Stimulated activated CD4-positive, alpha-beta T cell treated with anti-CD3 and anti-CD28 coated beads, TNF-alpha, amount 100 ng/mL, for 24 hours (primary cell): ENCODE measurements at regions not wholly inside any gene's neighbourhood (a gene's known extent, or its start where the extent isn't known, plus 50 kb on each side); places are given as distances from the start of the nearest gene placed in this dataset.

Experiments
- DNase-seq, 3 experiments: peaks; one replicate each; pipeline ENCODE4 v3.0.0-alpha.2; 2020; ENCODE audit warnings: low read depth in 3 of 3

DNA sequence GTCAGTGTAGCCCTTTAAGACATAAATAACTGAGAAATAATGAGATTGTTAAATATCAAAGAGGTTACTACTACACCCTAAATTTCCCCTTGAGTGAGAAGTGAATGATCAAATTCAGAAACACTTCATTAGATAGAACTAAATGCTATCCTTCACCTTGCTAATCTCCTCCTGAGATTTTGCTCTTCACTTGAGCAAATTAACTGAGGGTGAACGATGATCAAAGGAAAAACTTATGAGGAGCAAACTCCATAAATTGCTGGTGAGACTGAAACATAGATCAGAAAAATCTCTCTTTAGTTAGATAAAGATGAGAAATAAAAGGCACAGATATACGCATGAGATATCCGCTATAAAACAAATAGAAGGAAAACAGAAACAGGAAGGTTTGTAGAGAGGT lies 63.1 kb upstream of the TANC1 start:
- no peak for DNase-seq

DNA sequence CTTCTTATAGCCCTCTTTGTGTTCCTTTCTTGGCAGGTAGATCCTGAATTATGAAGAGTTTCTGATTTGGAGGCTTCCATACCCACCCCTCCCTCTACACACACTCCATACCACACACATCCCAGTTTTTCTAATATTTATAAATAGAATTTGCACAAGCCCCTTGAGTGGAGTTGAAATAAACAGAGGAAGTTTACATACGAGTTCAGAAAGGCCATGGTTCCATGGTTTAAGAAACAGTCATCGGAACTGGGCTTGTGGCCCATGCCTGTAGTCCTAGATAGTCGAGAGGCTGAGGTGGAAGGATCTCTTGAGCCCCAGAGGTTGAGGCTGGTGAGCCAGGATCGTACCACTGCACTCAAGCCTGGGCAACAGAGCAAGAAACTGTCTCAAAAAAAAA lies 62.7 kb upstream of the TANC1 start:
- no peak for DNase-seq

DNA sequence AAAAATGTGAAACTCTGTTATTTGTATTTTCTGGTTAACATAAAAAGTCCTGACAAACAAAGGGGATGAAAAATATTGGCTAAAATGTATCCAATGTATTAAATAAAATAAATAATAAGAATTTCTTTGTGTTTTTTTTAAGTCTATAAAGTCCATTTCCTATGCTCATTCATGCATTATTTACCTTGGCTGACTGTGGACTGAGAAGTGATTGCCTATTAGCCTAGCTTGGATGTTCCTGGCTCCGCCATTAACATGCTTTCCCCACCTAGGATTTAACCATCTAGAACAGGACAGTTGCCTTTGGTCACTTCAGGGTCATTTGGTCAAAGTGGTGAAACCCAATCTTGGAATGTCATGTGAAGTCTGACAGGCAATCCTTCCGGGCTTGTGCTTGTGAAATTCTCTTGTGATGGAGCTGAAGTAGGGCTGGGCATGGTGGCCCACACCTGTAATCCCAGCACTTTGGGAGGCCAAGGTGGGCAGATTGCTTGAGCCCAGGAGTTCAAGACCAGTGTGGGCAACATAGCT lies 60.4 kb upstream of the TANC1 start:
- DNase-seq: no peak

DNA sequence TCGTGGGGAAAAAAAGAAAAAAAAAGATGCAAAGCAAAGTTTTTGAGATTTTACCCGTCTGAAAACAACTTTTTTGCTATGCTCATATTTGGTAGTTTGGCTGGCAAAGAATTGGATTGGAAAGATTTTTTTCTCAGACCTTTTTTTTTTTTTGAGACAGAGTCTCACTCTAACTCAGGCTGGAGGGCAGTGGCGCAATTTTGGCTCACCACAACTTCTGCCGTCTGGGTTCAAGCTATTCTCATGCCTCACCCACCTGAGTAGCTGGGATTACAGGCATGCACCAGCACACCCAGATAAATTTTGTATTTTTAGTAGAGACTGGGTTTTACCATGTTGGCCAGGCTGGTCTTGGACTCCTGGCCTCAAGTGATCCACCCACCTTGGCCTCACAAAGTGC lies 56.3 kb upstream of the TANC1 start:
- DNase-seq: no peak

DNA sequence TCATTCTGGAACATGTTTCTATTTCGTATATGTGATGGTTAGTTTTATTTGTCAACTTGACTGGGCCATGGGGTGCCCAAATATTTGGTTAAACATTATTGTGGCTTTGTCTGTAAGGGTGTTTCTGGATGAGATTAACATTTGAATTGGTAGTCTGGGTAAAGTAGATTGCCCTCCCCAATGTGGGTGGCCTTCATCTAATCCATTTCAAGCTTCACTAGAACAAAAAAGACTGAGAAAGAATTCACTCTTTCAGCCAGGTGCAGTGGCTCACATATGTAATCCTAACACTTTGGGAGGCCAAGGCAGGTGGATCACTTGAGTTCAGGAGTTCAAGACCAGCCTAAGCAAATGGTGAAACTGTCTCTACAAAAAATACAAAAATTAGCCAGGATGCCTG lies 55.7 kb upstream of the TANC1 start:
- no peak for DNase-seq

DNA sequence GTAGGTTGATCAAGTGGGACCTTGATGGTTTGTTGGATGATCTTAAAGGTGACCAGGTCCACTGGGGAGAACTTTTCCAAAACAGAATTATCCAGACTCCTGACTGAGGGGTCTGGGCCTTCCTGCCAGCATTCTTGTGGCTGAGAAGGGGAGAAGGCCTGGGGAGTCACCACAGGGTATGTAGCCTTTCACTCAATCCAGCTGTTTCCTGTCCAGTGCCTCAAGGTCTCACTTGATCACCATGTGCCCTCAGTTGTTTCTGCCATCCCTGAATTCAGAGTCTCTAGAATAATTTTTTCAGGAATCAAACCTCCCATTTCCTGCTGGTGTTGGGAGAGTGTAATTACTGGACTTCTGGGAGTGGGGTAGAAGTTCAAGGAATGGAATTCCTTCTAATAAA lies 54.4 kb upstream of the TANC1 start:
- no peak for DNase-seq

DNA sequence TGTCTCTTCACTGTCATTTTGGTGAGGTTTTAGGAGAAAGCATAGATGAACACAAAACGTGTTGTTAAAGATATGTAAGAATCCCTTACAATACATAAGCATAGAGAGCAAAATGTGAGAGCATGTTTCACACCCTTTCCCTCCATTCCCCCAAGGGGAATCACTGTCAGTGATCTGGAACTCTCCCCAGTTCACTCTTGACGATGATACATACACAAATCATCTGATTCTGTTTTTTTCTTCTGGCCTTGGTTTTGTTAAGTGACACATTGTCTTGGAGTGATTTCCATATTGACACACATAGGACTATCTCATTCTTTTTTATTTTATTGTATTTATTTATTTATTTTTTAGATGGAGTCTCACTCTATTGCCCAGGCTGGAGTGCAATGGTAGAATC lies 53.7 kb upstream of the TANC1 start:
- no peak for DNase-seq

DNA sequence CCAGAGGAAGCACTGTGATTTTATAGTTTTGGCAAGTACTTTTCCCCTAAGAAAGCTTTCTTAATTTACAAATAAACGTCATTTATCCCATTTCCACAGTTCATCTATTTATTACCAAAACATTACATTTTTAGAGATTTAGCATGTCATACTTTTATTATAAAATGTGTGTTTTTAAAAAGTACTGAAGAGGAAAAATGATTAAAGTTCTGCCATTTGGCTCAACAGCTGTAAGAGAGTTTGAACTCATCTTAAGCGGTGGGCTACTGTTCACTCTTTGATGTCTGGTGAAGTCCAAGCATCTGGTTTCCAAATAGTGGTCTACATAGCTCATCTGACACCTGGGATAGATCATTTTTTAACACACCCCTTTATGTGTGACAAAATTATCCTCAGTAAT lies 51.3 kb upstream of the TANC1 start:
- DNase-seq: no peak

DNA sequence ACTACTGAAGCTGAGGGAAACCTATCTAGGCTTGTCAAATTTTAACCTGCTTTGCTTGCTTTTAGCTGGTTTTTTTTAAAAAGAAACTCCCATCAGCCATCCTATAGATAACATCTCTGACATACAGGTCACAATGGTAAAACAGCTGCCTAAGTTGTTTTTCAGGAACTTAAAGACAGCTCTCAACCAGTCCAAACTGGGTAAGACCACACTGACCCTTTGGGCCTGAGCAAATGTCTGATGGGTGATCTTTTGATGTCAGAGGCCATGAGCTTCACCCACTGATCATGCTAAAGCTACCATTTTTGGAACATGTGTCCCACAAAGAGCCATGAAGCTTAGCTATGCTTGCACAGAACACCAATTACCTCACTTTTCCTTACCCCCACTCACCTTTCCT lies 50.0 kb upstream of the TANC1 start:
- no peak for DNase-seq
